ENCODE measurements at regions not wholly inside any gene's neighbourhood (a gene's known extent, or its start where the extent isn't known, plus 50 kb on each side); places are given as distances from the start of the nearest gene placed in this dataset.
A peak's percentile ranks its signal among the peaks of the same experiment; 100 is the strongest.

DNA sequence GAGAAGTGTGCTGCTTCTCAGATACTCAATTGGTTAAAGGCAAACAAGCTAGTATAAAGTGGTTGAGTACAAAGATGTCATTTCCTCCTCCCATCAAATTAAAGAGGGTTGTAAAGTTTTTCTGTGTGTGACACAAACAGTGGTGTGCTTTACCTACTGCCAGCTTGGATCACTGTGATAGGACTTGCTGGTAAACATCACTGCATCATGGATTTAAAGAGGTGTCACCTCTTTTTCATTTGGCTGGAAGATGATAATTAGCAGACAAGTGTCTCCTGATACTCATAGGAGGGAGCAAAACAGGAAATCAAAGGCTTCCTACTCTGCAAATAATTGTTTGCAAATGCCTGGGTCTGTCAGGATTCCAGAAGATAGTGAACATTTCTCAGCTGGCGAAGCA is 200.5 kb downstream of the MDFIC start:
- DNase-seq = no peak

DNA sequence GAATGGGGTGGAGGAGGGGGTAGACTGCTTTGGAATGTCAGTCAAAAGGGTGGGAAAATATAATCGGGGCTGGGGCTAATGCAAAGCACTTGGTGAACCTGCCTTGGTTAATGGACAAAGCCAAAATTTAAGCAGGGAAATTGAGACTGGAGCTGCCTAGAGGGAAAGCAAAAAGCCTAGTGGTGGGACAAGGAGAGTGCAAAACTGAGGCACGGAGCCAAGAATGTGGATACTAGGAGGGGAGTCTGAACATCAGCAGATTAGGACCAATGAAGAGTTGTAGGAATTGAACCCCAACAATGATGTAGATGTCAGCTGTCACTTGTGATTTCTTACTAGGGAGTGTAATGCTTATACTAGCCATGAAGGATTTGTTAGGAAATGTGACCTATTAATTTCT is 195.9 kb downstream of the MDFIC start:
- DNase-seq = no peak

DNA sequence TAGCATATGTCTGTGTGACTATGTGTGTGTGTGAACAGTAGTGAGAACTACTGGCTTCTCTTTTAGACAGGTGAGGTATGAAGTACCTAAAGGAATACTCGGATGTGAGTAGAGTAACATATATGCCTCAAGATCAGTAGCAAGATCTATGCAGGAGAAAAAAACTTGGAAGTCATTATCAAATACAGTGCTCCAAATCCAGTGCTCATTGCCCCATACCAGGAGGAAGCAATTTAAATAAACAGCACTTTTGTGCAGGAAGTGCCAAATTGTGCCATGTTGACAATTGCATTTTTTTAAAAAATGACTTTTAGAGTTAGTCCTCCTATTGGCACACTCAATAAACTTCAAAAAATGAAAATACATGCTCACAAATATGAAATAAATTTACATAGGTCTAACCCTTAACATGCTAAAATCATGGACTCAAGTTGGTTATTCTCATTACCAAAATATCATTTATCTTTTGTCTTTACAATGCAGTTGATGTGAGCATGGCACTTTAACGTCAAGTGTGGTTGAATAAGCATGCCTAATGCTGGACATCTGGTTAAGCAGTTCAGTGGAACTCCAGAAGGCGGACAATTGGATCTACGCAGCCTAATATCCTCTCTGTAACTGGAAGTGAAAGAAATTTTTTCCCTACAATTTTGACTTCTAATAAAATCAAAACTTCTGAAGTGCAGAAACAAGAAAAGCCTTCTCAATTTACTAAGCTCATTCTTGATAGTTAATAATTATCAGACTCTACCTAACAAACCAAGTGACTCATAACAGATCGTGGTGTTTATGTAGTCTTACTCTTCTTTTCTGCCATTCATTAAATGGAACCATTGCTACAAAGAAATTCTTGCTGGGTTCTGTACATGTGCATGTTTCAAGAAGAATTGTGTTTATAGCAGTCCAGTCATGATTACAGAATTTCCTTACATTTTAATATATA is 195.2 kb downstream of the MDFIC start:
- no peak for DNase-seq

DNA sequence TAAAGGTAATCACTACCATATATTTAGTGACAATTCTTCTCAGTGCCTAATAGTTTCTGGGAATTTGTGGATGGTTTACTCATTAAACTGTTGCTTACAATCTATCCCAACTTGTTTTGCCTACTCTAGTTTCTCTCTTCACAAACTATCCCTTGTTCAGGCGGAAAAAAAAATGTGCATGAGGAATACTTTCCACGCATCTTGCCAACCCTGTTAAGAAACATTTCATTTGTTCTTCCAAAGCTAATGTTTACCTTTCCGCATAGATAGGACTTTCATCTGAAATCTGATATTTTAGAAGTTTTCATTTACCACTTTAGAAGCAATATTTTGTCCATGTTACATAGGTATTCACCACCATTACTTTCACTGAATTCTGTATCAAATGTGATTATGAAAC is 191.9 kb downstream of the MDFIC start:
- DNase-seq = no peak

DNA sequence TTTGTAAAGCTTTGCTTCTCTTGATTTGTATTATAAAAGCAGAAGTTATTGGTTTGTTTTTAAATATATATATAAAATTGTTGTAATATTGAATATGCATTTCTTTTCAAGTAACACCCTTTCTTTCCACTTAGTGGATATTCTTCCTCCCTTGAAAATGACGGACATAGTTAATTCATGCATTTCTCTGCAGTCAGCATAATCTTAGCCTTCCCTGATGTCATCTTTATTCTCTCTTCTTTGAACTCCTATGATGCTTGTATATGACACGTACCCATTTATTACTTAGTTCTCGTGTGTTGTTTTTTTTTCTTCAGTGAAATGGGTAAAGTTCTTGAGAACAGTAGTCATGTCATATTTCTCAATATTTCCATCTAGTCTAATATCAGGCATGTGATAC is 191.2 kb downstream of the MDFIC start:
- no peak for DNase-seq

DNA sequence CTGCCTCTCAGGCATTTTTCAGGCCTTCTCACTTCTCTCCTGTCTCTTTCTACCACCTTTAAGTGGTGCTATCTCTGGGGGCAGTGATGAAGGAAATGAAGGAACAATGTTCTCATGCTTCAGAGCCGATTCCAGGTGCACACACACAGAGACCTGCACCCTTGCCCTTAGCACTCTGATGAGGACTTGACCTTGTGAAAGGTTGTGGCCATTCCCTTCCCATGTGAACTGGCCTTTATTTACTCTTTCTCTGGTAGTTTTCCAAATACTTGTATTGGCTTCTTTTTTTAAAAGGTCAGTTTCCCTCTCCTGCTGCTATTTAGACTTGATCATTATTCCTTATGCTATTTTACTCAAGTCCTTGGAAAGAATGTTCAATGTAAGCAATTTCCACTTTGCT is 188.6 kb downstream of the MDFIC start:
- DNase-seq = no peak

DNA sequence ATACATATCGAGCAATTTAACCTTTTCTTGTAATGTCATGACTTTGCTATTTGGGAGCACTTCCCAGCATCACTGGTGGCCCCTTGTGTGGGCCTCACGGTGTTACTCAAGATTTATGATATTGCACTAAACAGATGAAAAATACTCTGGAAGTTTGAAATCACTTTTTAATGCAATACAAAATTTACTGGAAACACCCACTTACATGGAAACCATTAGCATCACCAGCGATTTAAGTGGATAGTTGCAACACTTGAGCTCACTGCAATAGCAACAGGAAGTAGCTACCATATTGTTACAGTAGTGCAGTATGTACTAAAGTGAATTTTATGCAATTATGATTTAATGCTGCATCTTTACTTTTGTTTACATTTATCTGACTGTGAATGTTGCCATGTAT is 184.4 kb downstream of the MDFIC start:
- no peak for DNase-seq

DNA sequence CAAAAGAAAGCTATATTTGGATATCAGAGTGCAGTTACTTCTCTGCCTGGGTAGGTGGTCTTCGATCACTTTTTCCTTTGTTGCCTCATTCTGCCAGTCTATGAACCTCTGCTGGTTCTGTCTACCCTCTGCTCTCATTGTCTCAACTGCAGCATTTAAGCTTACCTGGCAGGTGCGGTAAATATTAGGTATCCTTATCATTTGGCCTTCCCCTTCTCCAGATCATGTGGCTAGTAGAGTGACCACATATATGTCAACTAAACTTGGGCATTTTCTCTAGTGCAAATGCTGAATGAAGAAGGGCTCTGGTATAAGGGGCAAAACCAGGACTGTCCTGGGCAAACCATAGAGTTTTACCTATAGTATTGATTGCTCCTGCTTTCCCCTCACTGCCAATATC is 180.8 kb downstream of the MDFIC start:
- no peak for DNase-seq

DNA sequence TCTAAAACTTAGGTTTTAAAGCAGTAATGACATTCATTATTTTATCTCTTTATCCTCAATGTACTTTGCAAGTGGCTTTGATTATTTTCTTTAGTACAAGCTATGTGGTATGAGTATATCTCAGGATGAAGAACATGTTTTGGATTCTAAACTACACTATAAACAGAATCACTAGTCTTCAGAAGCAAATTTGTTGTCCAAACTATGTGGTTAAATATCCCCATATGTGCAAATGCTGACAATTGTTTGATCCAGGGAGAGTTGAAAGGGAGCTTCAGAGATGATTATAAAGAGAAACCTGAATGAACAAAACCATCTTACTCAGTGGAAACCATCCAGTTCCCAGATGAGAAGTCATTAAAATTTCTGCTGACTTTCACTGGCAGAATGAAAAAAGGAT is 179.3 kb downstream of the MDFIC start:
- no peak for DNase-seq

DNA sequence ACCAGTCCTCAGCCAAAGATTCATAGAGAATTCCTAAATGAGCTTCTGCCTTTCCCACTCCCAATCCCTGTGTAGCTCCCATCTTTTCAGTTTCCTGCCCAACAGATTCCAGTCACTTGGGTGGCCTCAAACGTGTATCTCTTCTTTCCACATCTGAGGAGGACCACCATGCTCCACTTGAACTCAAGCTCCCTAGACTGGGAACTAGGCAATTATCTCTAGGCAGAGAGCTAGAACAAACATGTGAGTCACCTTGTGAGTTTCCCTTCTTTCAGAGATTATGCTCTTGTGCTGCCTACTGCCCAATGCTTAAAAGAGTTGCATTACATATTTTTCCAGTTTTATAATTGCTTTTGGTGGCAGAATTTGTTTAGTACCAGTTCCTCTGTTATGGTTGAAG is 178.0 kb downstream of the MDFIC start:
- DNase-seq = peak; percentile 54

DNA sequence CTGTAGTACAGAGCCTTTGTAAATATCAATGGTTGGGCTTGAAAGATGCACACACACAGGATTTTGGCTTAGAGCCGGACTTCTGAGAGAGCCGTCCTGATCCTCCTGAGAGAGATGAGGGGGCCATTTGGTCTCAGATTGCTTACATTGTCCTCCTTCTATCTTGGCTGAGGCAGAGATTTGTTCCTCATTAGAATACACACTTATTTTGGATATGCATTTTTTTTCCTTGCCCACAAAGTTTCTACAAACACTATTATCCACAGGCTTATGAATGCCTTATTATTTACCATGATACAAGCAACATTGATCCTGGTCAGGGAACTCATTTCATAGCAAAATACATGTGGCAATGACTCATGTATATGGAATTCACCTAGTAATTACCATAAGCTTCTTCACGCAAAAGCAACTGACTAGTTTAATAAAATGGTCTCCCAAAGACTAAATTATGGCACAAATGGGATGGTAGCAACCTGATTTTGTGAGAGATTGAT is 175.3 kb downstream of the MDFIC start:
- peak; percentile 82 for DNase-seq

DNA sequence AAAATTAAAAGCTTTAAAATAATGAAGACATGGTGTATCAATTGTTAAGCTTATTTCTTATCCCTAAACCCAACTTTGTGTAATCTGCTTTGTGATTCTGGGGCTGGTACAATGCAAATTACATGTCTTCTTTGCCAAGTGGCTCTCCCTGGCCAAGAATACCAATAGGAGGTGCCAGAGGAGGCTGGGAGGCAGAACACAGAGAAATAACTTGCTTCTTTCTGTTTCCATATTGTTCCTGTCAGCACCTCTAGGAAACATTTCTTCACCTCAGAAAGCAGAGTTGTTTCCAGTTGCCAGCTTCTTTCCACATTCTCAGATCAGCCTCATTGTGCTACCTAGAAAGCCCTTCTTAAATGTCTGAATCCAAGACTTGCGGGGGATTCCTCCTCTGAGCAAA is 174.4 kb downstream of the MDFIC start:
- no peak for DNase-seq

DNA sequence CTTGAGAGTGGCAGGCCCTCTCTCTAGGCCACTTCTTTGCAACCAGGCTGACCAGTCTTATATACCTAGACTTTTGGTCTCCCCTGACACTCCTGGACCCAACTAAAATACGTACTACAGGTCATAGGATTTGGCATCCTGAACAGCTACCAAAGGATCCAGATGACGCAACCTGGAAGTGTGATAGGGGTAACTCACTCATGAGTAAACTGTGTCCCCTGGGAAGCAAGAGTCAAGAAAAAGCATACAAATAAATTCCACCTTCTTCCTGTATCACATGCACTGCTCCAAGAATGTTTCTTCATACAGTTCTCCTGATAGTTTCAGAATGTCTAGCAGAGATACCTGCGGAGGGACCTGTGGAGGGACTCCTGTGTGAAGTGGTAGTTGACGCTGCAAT is 172.3 kb downstream of the MDFIC start:
- DNase-seq = peak; percentile 14

DNA sequence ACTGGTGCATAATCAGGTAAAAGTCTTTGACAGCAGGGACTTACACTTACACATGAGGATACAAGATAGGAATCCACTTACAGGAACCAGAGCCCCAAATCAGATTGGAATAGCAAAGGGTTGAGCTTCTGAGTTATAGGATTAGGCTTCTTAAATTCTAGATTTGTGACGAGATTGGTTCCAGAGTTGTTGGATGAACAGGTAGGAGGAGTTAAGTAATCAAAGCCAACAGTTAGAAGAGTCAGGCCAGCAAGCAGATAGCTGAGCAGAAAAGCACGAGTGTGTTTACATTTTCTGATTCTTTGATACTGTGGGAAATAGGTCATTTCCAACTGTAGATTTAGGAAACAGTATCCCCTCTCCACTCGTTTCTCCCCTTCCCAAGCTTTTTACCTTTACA is 167.0 kb downstream of the MDFIC start:
- no peak for DNase-seq

DNA sequence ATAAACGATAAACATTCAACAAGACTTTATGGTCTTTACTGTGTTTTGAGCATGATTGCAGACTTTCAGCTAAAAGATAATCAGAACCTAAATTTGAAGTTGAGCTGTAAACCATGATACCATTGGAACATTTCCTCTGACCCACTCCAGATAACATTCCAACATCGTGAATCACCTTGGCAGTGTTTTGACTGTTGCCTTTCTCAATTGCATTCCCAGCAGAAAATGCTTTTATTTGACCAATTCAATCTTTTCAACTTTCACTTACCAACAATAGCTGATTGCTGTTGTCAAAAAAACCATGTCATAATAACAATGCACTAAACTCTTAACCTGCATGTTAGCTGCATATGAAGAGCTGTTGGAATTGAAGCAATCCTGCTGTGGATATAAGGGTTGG is 165.5 kb downstream of the MDFIC start:
- peak; percentile 83 for DNase-seq

DNA sequence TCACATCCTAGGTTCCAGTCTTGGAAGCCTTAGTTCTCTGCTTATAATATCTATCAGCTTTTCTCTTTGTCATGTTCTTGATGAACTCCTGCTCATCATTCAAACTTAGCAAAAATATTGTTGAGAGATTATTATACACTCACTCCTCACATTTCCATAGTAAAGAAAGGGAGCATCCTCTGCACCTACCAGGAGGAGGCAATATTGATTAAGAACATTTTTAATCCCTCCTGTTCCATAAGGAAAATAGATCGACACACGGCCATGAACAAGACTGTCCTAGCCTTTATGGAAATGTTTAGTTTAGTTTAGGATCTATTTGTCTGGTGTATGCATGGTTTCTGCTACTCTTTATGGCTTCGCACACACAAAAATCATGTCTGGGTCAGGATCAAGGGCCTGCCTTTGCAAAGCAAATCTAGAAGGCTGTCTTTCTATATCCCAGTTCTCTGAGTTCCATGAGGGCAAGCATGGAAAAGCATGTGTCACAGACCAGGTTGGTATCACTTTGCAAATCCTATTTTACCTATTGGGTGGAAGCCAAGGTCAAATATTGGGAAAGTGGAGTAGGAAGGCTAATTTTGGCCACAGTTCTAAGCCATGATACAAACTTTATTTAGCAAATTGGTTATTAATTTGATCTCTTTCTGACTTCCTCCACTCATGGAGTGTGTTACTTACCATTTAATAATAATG is 164.4 kb downstream of the MDFIC start:
- no peak for DNase-seq

DNA sequence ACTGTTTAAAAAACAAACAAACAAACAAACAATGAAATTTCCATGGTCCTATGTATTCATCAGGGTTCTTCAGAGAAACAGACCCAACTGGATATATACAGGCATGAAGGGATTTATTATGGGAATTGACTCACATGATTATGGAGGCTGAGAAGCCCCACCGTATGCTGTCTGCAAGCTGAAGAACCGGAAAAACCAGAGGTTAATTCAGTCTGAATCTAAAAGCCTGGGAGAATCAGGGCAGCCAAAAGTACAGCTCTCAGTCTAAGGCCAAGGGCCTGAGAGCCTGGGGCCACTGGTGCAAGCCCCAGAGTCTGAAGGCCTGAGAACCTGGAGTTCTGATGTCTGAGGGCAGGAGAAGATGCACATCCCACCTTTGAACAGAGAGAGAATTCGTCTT is 163.5 kb downstream of the MDFIC start:
- no peak for DNase-seq

DNA sequence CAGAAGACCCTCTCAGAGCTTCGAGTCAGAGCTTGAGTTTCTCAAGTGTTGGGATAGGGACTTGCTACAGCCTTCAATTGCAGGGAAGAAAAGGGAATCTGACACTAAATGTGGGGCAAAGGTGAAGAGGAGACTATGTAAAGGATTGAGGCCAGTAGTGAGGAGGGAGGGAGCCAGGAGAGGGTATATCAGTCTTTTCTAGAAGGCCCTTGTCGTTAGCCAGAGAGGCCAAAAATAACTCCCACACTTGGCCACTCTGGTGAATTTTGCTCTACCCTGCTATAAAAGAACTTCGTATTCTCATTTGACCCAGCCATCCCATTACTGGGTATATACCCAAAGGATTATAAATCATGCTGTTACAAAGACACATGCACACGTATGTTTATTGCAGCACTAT is 162.0 kb downstream of the MDFIC start:
- DNase-seq = no peak

DNA sequence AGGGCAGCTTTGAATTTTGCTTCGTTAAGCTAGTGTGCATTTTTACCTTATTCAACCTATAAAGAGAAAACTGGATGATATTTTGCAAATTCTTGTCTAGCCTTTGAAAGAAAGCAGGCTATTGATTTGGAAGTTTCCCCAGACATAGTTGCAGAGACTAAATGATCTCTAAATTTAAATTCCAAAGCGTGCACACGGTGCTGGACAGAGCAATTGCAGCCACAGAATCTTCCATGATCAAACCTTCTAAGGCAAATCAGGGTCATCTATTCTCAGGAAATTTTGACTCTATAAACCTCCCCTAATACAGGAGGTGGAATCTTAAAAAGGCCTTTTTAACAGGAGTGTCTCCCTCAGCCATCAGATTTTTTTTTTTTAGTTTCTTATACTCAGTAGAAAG is 159.9 kb downstream of the MDFIC start:
- DNase-seq = no peak

DNA sequence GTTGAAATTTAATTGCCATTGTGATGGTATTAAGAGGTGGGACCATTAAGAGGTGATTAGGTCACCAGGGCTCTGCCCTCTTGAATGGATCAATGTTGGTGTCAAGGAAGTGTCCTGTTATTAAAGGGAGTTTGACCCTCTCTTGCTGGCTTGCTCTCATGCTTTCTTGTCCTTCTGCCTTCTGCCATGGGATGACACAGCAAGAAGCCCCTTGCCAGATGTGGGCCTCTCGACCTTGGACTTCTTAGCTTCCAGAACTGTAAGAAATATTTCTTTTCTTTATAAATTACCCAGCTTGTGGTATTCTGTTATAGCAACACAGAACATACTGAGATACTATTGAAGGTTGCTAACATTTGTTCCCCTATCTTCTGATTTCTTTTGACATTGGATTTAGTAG is 157.0 kb downstream of the MDFIC start:
- no peak for DNase-seq

DNA sequence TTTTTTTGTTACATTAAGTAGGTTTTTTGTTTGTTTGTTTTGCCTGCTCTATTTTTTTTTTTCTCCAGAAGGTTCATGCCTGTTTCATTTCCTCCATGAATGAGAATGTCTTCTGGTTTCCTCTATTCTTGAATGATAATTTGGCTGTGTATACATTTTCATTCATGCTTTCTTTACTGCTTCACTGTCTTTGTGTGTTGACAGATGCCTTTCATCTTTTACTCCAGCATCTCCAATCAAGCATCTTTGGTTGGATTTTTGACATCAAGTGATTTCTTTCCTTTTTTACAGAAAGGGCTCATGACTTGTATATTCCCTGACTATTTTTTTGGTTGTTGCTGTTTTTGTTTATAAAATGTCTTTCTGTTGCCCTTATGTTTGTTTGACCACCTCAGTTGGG is 156.5 kb downstream of the MDFIC start:
- DNase-seq = no peak

DNA sequence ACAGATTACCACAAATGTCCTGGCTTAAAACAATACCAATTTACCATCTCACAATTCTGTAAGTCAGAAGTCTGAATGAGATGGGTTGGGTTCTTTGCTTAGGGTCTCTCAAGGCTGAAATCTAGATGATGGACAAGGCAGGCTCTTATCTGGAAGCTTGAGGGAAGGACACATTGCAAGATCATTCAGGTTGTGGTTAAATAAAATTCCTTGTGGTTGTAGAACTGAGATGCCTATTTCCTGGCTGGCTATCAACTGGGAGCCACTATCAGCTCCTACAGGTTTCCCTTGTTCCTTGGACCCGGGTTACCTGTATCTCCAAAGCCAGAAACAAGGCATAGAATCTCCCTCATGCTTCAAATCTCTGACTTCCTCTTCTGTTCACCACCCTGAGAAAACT is 148.4 kb downstream of the MDFIC start:
- DNase-seq = no peak

All from fibroblast of skin of abdomen (primary cell).